PC-9 (cell line): ENCODE measurements at regions not wholly inside any gene's neighbourhood (a gene's known extent, or its start where the extent isn't known, plus 50 kb on each side); places are given as distances from the start of the nearest gene placed in this dataset.

Experiments
- EZH2 ChIP-seq: fragments of 200-600 bp; sonication (generic); IDR thresholded peaks from 2 replicates; pipeline ENCODE4 v1.8.0; 2017; ENCODE audit warnings: antibody characterized with exemption, low read depth
- TF ChIP-seq, protein P1 (sequence below): fragments of 200-600 bp; sonication (generic); conservative IDR thresholded peaks from 2 replicates; pipeline ENCODE4 v1.6.1; 2017; ENCODE audit warnings: mixed run types, antibody characterized with exemption, mild to moderate bottlenecking, moderate library complexity

- TF ChIP-seq EZH2: no peak
- TF ChIP-seq, protein P1, sequence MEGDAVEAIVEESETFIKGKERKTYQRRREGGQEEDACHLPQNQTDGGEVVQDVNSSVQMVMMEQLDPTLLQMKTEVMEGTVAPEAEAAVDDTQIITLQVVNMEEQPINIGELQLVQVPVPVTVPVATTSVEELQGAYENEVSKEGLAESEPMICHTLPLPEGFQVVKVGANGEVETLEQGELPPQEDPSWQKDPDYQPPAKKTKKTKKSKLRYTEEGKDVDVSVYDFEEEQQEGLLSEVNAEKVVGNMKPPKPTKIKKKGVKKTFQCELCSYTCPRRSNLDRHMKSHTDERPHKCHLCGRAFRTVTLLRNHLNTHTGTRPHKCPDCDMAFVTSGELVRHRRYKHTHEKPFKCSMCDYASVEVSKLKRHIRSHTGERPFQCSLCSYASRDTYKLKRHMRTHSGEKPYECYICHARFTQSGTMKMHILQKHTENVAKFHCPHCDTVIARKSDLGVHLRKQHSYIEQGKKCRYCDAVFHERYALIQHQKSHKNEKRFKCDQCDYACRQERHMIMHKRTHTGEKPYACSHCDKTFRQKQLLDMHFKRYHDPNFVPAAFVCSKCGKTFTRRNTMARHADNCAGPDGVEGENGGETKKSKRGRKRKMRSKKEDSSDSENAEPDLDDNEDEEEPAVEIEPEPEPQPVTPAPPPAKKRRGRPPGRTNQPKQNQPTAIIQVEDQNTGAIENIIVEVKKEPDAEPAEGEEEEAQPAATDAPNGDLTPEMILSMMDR: no peak
Observed at GRCh38 chr4:177155454-177155853, 154.2 kb upstream of the NEIL3 start.
